Chondrocyte (in vitro differentiated cells): ENCODE measurements at regions not wholly inside any gene's neighbourhood (a gene's known extent, or its start where the extent isn't known, plus 50 kb on each side); places are given as distances from the start of the nearest gene placed in this dataset.

ENCODE experiments used
- DNase-seq: peaks from one replicate; pipeline ENCODE4 v3.0.0; 2021; ENCODE audit warnings: mixed read lengths, low spot score
- H3K27ac Mint-ChIP-seq: one replicate; pipeline ENCODE4 v1.8.0; 2021; ENCODE audit warnings: mild to moderate bottlenecking, moderate library complexity, mixed read lengths; ENCODE audit not compliant: unreplicated experiment
- H3K27me3 Mint-ChIP-seq: 2 replicates; pipeline ENCODE4 v1.8.0; 2021; ENCODE audit warnings: low read depth, mixed read lengths
- H3K36me3 Mint-ChIP-seq: 2 replicates; pipeline ENCODE4 v1.8.0; 2021; ENCODE audit warnings: low read depth, mixed read lengths
- H3K4me1 Mint-ChIP-seq: 2 replicates; pipeline ENCODE4 v1.8.0; 2021; ENCODE audit warnings: low read depth, mild to moderate bottlenecking, mixed read lengths
- H3K4me3 Mint-ChIP-seq: one replicate; pipeline ENCODE4 v1.8.0; 2021; ENCODE audit warnings: mild to moderate bottlenecking, moderate library complexity, mixed read lengths; ENCODE audit not compliant: unreplicated experiment
- H3K9me3 Mint-ChIP-seq: 2 replicates; pipeline ENCODE4 v1.8.0; 2021; ENCODE audit warnings: low read depth, mixed read lengths
- TF ChIP-seq, protein P1 (sequence below): fragments of 200-600 bp; sonication (generic); IDR thresholded peaks from 2 replicates; pipeline ENCODE4 v1.5.0; 2021; ENCODE audit warnings: antibody characterized with exemption, mild to moderate bottlenecking, moderate library complexity

DNA sequence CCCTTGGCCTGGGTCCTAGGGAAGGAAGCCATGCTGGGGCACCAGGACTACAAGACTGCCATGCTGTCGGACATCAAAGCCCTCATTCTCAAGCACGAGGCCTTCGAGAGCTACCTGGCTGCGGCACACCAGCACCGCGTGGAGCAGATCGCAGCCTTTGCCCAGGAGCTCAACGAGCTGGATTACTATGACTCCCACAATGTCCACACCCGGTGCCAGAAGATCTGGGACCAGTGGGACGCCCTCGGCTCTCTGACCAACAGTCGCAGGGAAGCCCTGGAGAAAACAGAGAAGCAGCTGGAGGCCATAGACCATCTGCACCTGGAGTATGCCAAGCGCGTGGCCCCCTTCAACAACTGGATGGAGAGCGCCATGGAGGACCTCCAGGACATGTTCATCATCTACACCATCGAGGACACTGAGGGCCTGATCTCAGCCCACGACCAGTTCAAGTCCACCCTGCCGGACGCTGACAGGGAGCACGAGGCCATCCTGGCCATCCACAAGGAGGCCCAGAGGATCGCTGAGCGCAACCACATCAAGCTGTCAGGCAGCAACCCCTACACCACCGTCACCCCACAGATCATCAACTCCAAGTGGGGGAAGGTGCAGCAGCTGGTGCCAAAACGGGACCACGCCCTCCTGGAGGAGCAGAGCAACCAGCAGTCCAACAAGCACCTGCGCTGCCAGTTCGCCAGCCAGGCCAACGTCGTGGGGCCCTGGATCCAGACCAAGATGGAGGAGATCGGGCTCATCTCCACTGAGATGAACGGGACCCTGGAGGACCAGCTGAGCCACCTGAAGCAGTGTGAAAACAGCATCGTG, 487.0 kb downstream of the TRAM1L1 start:
- H3K27me3 Mint-ChIP-seq, result peaks cover 12% of the 10 kb centered on the region
- DNase-seq, result no peak
- no peaks in the 10 kb centered on the region for H3K36me3 Mint-ChIP-seq
- no peak overlapping the region for H3K27ac Mint-ChIP-seq
- peaks cover 2% of the 10 kb centered on the region for H3K9me3 Mint-ChIP-seq
- TF ChIP-seq, protein P1, sequence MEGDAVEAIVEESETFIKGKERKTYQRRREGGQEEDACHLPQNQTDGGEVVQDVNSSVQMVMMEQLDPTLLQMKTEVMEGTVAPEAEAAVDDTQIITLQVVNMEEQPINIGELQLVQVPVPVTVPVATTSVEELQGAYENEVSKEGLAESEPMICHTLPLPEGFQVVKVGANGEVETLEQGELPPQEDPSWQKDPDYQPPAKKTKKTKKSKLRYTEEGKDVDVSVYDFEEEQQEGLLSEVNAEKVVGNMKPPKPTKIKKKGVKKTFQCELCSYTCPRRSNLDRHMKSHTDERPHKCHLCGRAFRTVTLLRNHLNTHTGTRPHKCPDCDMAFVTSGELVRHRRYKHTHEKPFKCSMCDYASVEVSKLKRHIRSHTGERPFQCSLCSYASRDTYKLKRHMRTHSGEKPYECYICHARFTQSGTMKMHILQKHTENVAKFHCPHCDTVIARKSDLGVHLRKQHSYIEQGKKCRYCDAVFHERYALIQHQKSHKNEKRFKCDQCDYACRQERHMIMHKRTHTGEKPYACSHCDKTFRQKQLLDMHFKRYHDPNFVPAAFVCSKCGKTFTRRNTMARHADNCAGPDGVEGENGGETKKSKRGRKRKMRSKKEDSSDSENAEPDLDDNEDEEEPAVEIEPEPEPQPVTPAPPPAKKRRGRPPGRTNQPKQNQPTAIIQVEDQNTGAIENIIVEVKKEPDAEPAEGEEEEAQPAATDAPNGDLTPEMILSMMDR, result no peak
- H3K4me3 Mint-ChIP-seq, result no peak overlapping the region
- H3K4me1 Mint-ChIP-seq, result no peaks in the 10 kb centered on the region

DNA sequence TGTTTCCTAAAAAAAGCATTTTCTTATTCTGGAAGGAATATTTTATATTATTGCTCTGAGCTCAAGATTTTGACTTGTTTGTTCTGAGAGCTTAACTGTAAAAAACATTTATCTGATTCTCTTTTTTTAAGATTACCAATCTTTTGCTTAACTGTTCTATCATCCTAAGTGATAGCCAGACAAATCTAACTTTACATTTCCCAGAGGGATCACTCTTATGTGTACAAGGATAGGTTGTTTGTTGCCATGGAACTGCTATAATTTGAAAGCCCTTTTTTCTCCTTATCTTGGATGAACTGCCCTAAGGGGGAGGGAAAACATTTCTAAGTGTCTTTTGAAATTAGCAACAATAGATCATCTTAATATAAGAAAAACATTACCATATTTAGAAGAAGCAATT, 494.7 kb downstream of the TRAM1L1 start:
- TF ChIP-seq, protein P1, result no peak
- no peak overlapping the region for H3K4me3 Mint-ChIP-seq
- DNase-seq, result no peak
- H3K27me3 Mint-ChIP-seq, result peaks cover 8% of the 10 kb centered on the region
- H3K27ac Mint-ChIP-seq, result no peak overlapping the region
- no peaks in the 10 kb centered on the region for H3K36me3 Mint-ChIP-seq
- H3K9me3 Mint-ChIP-seq, result no peaks in the 10 kb centered on the region
- H3K4me1 Mint-ChIP-seq, result no peaks in the 10 kb centered on the region

DNA sequence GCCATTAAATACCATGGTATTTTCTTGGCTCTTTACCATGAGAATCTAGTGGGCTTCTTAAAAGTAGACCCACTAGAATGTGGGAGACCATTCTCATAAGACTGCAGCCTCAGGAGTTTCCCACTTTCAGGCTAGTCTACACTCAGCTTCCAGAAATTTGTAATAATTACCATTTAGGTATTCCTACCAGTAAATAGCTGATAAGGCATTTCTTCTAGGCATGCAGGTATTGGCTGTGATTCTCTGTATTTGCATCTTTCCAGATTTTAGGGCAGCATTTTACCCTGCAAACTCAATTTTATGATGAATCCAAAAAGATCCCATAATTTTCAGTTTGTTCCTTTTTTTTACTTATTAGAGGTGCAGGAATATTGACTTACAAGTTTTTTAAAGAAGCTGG, 496.6 kb downstream of the TRAM1L1 start:
- H3K36me3 Mint-ChIP-seq, result no peaks in the 10 kb centered on the region
- no peaks in the 10 kb centered on the region for H3K9me3 Mint-ChIP-seq
- no peak for DNase-seq
- H3K4me3 Mint-ChIP-seq, result no peak overlapping the region
- no peaks in the 10 kb centered on the region for H3K4me1 Mint-ChIP-seq
- TF ChIP-seq, protein P1, result no peak
- H3K27ac Mint-ChIP-seq, result no peak overlapping the region
- peaks cover 6% of the 10 kb centered on the region for H3K27me3 Mint-ChIP-seq

DNA sequence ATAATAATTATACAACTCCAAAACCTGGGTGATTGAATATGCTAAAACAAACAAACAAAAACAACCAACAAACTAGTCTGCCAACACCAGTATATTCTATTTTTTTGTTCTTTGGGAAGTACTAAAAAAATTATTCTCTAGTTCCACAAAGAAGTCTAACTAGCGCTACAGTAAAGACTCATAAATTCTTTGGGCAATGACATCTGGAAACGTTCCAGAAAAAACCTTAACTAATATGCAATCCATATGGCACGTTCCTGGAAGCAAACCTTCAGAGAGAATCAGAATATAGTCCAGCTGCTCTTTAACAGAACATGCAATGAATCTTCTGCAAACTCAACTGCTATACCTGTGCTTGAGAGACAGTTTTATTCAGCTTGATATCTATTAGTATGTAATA, 500.1 kb downstream of the TRAM1L1 start:
- no peak overlapping the region for H3K27ac Mint-ChIP-seq
- H3K27me3 Mint-ChIP-seq, result peaks cover 6% of the 10 kb centered on the region
- no peak for DNase-seq

DNA sequence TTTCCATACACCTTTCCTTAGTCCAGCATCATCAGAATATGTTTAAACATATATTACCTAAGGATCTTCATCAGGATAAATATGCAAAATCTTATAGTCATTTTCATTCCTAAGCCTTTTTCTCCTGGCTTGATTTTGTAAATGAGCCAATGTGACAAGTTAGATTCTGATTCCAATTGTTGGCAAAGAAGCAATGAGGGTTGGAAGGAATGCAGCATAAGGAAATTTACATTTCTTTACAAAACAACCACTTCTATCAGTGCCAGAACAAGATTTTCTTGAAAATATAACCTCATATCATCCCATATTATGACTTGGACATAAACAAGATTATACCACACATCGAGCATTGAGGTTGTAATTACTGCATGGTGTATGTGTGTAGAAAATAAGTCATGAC, 508.1 kb downstream of the TRAM1L1 start:
- no peak overlapping the region for H3K4me3 Mint-ChIP-seq
- H3K9me3 Mint-ChIP-seq, result peaks cover 6% of the 10 kb centered on the region
- DNase-seq, result no peak
- TF ChIP-seq, protein P1, result no peak
- no peaks in the 10 kb centered on the region for H3K36me3 Mint-ChIP-seq
- no peak overlapping the region for H3K27ac Mint-ChIP-seq
- H3K27me3 Mint-ChIP-seq, result peaks cover 17% of the 10 kb centered on the region
- H3K4me1 Mint-ChIP-seq, result no peaks in the 10 kb centered on the region

More for the DNA sequence above, 500.1 kb downstream of the TRAM1L1 start:
- no peaks in the 10 kb centered on the region for H3K36me3 Mint-ChIP-seq
- H3K9me3 Mint-ChIP-seq, result no peaks in the 10 kb centered on the region
- H3K4me3 Mint-ChIP-seq, result no peak overlapping the region
- TF ChIP-seq, protein P1, result no peak
- no peaks in the 10 kb centered on the region for H3K4me1 Mint-ChIP-seq
